B cell (primary cell): ENCODE measurements at regions not wholly inside any gene's neighbourhood (a gene's known extent, or its start where the extent isn't known, plus 50 kb on each side); places are given as distances from the start of the nearest gene placed in this dataset. TPM values are rescaled to one million over a fixed set of nuclear protein-coding genes. Genes with fewer than 3 reads are reported as not detected.

ENCODE experiments used
- ATAC-seq: fragments of 200-7000 bp; cut with Tn5 transposase; one replicate; pipeline ENCODE4 v1.10.0; 2021; ENCODE audit warnings: low read depth, mild to moderate bottlenecking, moderate number of reproducible peaks, moderate library complexity
- CTCF ChIA-PET: fragments of 350-600 bp; sonication (Branson Sonifier 250); formaldehyde crosslinking; loops from one replicate; lab custom pipeline; 2021; ENCODE audit warnings: antibody characterized with exemption, inconsistent platforms; lab: Charles Lee
- POLR2A ChIA-PET: fragments of 350-600 bp; sonication (Branson Sonifier 250); formaldehyde crosslinking; loops from one replicate; lab custom pipeline; 2021; ENCODE audit warnings: antibody characterized with exemption; lab: Charles Lee
- DNase-seq: peaks from one replicate; pipeline ENCODE4 v3.0.0; 2013
- H2AFZ ChIP-seq: 2 replicates; pipeline ENCODE4 v1.6.1; 2012; ENCODE audit warnings: mild to moderate bottlenecking, low read depth, low read length; ENCODE audit not compliant: insufficient read depth, poor library complexity, severe bottlenecking
- H3K27ac ChIP-seq, 2 donors: 1 replicate in 1 of 2; 2 replicates in 1 of 2; pipeline ENCODE4 v1.5.1; 2012 to 2013; ENCODE audit warnings: low read length in 2 of 2, mild to moderate bottlenecking in 2 of 2, moderate library complexity in 1 of 2
- H3K27me3 ChIP-seq, 4 experiments: fragments of 200-600 bp in 1 of 4; sonication (generic) in 1 of 4; replicated peaks in 1 of 4; 1 replicate in 2 of 4; 2 replicates in 2 of 4; pipeline versions ENCODE4 v1.6.1 to v1.7.0; 2013 to 2016; ENCODE audit warnings: low read length in 3 of 4, mild to moderate bottlenecking in 2 of 4, mixed read lengths in 1 of 4, moderate library complexity in 1 of 4; ENCODE audit not compliant: insufficient read depth in 4 of 4, control insufficient read depth in 3 of 4; ENCODE audit errors: control extremely low read depth in 1 of 4
- H3K36me3 ChIP-seq, 2 experiments: replicated peaks in 1 of 2; 1 replicate in 1 of 2; 2 replicates in 1 of 2; pipeline versions ENCODE4 v1.6.1 to v1.7.1; 2013; ENCODE audit warnings: low read length in 1 of 2; ENCODE audit not compliant: insufficient read depth in 2 of 2, control insufficient read depth in 1 of 2; ENCODE audit errors: control extremely low read depth in 1 of 2, extremely low read depth in 1 of 2
- H3K4me1 ChIP-seq, 2 donors: fragments of 200-600 bp in 1 of 2; sonication (generic) in 1 of 2; 1 replicate in 1 of 2; 2 replicates in 1 of 2; pipeline versions ENCODE4 v1.5.1 to v1.6.1; 2013 to 2017; ENCODE audit warnings: low read length in 2 of 2; ENCODE audit not compliant: control insufficient read depth in 2 of 2, insufficient read depth in 2 of 2
- H3K4me2 ChIP-seq: replicated peaks from 2 replicates; pipeline ENCODE3; 2012; ENCODE audit warnings: mild to moderate bottlenecking, low read depth, low read length; ENCODE audit not compliant: poor library complexity, severe bottlenecking
- H3K4me3 ChIP-seq, 5 experiments: fragments of 200-600 bp in 1 of 5; sonication (generic) in 1 of 5; 1 replicate in 3 of 5; 2 replicates in 2 of 5; pipeline versions ENCODE4 v1.5.1 to v1.7.0; 2011 to 2016; ENCODE audit warnings: low read length in 4 of 5, mild to moderate bottlenecking in 4 of 5, low read depth in 2 of 5, control low read depth in 1 of 5, moderate library complexity in 1 of 5; ENCODE audit not compliant: insufficient read depth in 1 of 5; ENCODE audit errors: control extremely low read depth in 1 of 5, extremely low read depth in 1 of 5
- H3K79me2 ChIP-seq: fragments of 200-600 bp; sonication (generic); one replicate; pipeline ENCODE4 v1.6.0; 2016; ENCODE audit warnings: low read length; ENCODE audit not compliant: control insufficient read depth, insufficient read depth
- H3K9ac ChIP-seq: fragments of 200-600 bp; sonication (generic); 2 replicates; pipeline ENCODE4 v1.6.1; 2017; ENCODE audit warnings: mild to moderate bottlenecking, low read length, moderate library complexity
- H3K9me3 ChIP-seq, 3 donors: one replicate each; pipeline versions ENCODE4 v1.6.1 to v1.7.1; 2013; ENCODE audit warnings: low read length in 2 of 3; ENCODE audit not compliant: control insufficient read depth in 2 of 3, insufficient read depth in 1 of 3; ENCODE audit errors: control extremely low read depth in 1 of 3
- H4K20me1 ChIP-seq: 2 replicates; pipeline ENCODE4 v1.6.0; 2012; ENCODE audit warnings: mild to moderate bottlenecking, low read length; ENCODE audit not compliant: insufficient read depth, control insufficient read depth, poor library complexity, severe bottlenecking
- H3K27ac Mint-ChIP-seq: one replicate; pipeline ENCODE4 v1.8.0; 2021; ENCODE audit warnings: mixed read lengths
- H3K27me3 Mint-ChIP-seq: one replicate; pipeline ENCODE4 v1.8.0; 2021; ENCODE audit warnings: mixed read lengths
- H3K4me1 Mint-ChIP-seq: one replicate; pipeline ENCODE4 v1.8.0; 2021; ENCODE audit warnings: mixed read lengths
- H3K4me3 Mint-ChIP-seq: one replicate; pipeline ENCODE4 v1.8.0; 2021; ENCODE audit warnings: mixed read lengths
- H3K9me3 Mint-ChIP-seq: one replicate; pipeline ENCODE4 v1.8.0; 2022; ENCODE audit warnings: mixed read lengths; ENCODE audit not compliant: insufficient read depth
- CTCF ChIP-seq: fragments of 200-600 bp; IDR thresholded peaks from one replicate; pipeline ENCODE4 v1.8.0; 2022; ENCODE audit warnings: antibody characterized with exemption, mild to moderate bottlenecking
- EZH2 ChIP-seq: IDR thresholded peaks from 2 replicates; pipeline ENCODE4 v1.6.1; 2012; ENCODE audit warnings: borderline replicate concordance, low read depth, mild to moderate bottlenecking, moderate library complexity, low read length; ENCODE audit not compliant: insufficient read depth, poor library complexity, severe bottlenecking
- WGBS: methylation state at CpG from one replicate; pipeline ENCODE4 v1.1.5; 2013; ENCODE audit warnings: missing lambda C conversion rate; ENCODE audit not compliant: insufficient coverage; 5-methylcytosine and 5-hydroxymethylcytosine counted together
- intact Hi-C: fragments of 100-400 bp; cut with micrococcal nuclease; formaldehyde crosslinking; loops from one replicate; pipeline ENCODE4 v1.10.0; 2022
- small RNA-seq: library from RNA; depleted of rRNA; stranded (forward); fragments of <200 nt; gene quantifications from one replicate; pipeline ENCODE3, GENCODE V24; 2012; ENCODE audit warnings: low replicate concordance, low read depth; ENCODE audit not compliant: insufficient read length

DNA sequence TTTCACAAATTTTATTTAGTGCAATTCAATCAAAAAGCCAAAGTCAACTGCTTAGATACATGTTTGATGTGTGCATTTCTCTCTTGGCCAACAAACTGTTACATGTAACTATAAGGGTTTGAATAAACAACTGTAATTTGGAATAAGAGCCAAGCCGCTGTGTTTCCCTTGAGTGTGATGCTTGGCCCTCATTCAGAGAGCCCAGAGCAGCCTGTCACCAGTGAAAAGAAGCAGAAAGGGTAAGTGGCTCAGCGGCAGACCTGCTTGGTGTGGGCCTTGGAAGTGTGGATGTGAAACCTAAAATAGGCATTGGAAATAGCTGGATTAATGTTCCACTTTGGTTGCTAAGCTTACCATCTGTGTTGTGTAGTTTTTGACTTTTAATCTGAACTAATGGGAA lies 924.6 kb downstream of the OLFM4 start:
- Mint-ChIP-seq H3K4me3 (no peak overlapping the region), H3K27ac (no peak overlapping the region), H3K4me1 (no peaks in the 10 kb centered on the region), H3K9me3 (no peaks in the 10 kb centered on the region), H3K27me3 (no peaks in the 10 kb centered on the region)
- DNase-seq (no peak), ATAC-seq (no peak)
- 25% methylated on average over 1 of the region's 2 CpGs for WGBS
- CTCF ChIA-PET: no interaction called here
- no peaks in the 10 kb centered on the region for H3K9me3 ChIP-seq
- H3K27me3 ChIP-seq: no peaks in the 10 kb centered on the region
- no peak overlapping the region for H3K4me3 ChIP-seq
- POLR2A ChIA-PET: no interaction called here
- no peak overlapping the region for H3K4me2 ChIP-seq
- intact Hi-C loops: no loop called here
- H3K36me3 ChIP-seq: no peaks in the 10 kb centered on the region
- H3K27ac ChIP-seq: no peak overlapping the region
- TF ChIP-seq CTCF (no peak), EZH2 (no peak)
- no peaks in the 10 kb centered on the region for H3K79me2 ChIP-seq
- H4K20me1 ChIP-seq: no peaks in the 10 kb centered on the region
- H3K4me1 ChIP-seq: no peaks in the 10 kb centered on the region
- H3K9ac ChIP-seq: no peak overlapping the region
- no peak overlapping the region for H2AFZ ChIP-seq

Small RNAs in the stretch of these regions (small RNA-seq; reads per million reads assigned to genes)
- gene RN7SL618P: not detected
